GM12875 (cell line): ENCODE measurements at regions not wholly inside any gene's neighbourhood (a gene's known extent, or its start where the extent isn't known, plus 50 kb on each side); places are given as distances from the start of the nearest gene placed in this dataset.
"Not testable (repeated sequence)": the region's sequence is repeated elsewhere in the genome, so short reads cannot be mapped to it uniquely, and the experiment has no call there.

Experiments used
- H3K4me3 ChIP-seq: one replicate; pipeline ENCODE4 v1.5.1; 2011; ENCODE audit warnings: low read depth, low read length, control low read depth
- CTCF ChIP-seq: IDR thresholded peaks from 2 replicates; pipeline ENCODE4 v1.5.1; 2011; ENCODE audit warnings: low read depth, mild to moderate bottlenecking, control low read depth, inconsistent platforms, low read length, moderate library complexity, borderline replicate concordance; ENCODE audit not compliant: insufficient read depth

GRCh38 chr14:46596236-46596635, 55.3 kb downstream of the RPL10L start:
- no peak for TF ChIP-seq CTCF
- no peak overlapping the region for H3K4me3 ChIP-seq

GRCh38 chr14:46582826-46583225, 68.8 kb downstream of the RPL10L start:
- H3K4me3 ChIP-seq = no peak overlapping the region
- TF ChIP-seq CTCF = no peak

- TF ChIP-seq CTCF = peak; percentile 46; the same call in 1 of the 2 replicates
These were observed 70.4 kb downstream of the RPL10L start for GRCh38 chr14:46581036-46581671.

GRCh38 chr14:46574978-46575375, 76.6 kb downstream of the RPL10L start:
- no peak for TF ChIP-seq CTCF
- H3K4me3 ChIP-seq = no peak overlapping the region

More at GRCh38 chr14:46581036-46581671, 70.4 kb downstream of the RPL10L start:
- H3K4me3 ChIP-seq = no peak overlapping the region

- H3K4me3 ChIP-seq = no peak overlapping the region
- TF ChIP-seq CTCF = no peak
These were observed 77.2 kb downstream of the RPL10L start for GRCh38 chr14:46574221-46574977.

GRCh38 chr14:46573498-46573897, 78.1 kb downstream of the RPL10L start:
- no peak for TF ChIP-seq CTCF

GRCh38 chr14:46571970-46572369, 79.6 kb downstream of the RPL10L start:
- H3K4me3 ChIP-seq = no peak overlapping the region
- no peak for TF ChIP-seq CTCF

More at GRCh38 chr14:46573498-46573897, 78.1 kb downstream of the RPL10L start:
- no peak overlapping the region for H3K4me3 ChIP-seq

- H3K4me3 ChIP-seq = not testable (repeated sequence)
These were observed 83.4 kb downstream of the RPL10L start for GRCh38 chr14:46568161-46568560.
